ENCODE measurements at regions not wholly inside any gene's neighbourhood (a gene's known extent, or its start where the extent isn't known, plus 50 kb on each side); places are given as distances from the start of the nearest gene placed in this dataset.

GRCh38 chr12:126361804-126362203, 1296.6 kb downstream of the AACS start:
- no peaks in the 10 kb centered on the region for H4K20me1 ChIP-seq (ENCODE audit: insufficient read depth, low read length)
- no peak for TF ChIP-seq EZH2phosphoT487 (IDR thresholded peaks at IDR 0.05; ENCODE audit: borderline replicate concordance, low read depth, low read length)
- no peak for TF ChIP-seq CTCF (conservative IDR thresholded peaks at IDR 0.05; ENCODE audit: low read length)
- no TSS peak for BruUV-seq (replicated peaks)
- H2AFZ ChIP-seq (ENCODE audit: low read length) = no peak overlapping the region
- no peaks in the 10 kb centered on the region for H3K9me2 ChIP-seq (ENCODE audit: insufficient read depth, low read length)
- intact Hi-C loops (cut with micrococcal nuclease; ENCODE audit: unreplicated experiment) = no loop called here
- no peaks in the 10 kb centered on the region for H3K79me2 ChIP-seq (ENCODE audit: insufficient read depth, low read depth, low read length)
- ChIA-PET CTCF (ENCODE audit: unreplicated experiment) (no interaction called here), POLR2A (no interaction called here)
- no peak overlapping the region for H3K4me2 ChIP-seq (ENCODE audit: low read length)
- H3K27ac ChIP-seq (ENCODE audit: low read depth, low read length, poor library complexity, severe bottlenecking) = no peak overlapping the region
- H3K36me3 ChIP-seq (ENCODE audit: insufficient read depth, low read length) = no peaks in the 10 kb centered on the region
- H3K4me1 ChIP-seq (ENCODE audit: insufficient read depth, low read length, poor library complexity, severe bottlenecking) = no peaks in the 10 kb centered on the region
- H3K4me3 ChIP-seq (ENCODE audit: low read depth, low read length, poor library complexity, severe bottlenecking) = no peak overlapping the region
- DNase-seq (ENCODE audit: low spot score) = no peak
- no peaks in the 10 kb centered on the region; the same call in 1 of the 2 replicates for H3K9me3 ChIP-seq (ENCODE audit: low read length)

GRCh38 chr12:126362493-126362892, 1297.3 kb downstream of the AACS start:
- no peak overlapping the region for H3K4me2 ChIP-seq (ENCODE audit: low read length)
- no peaks in the 10 kb centered on the region for H3K36me3 ChIP-seq (ENCODE audit: insufficient read depth, low read length)
- no peak for DNase-seq (ENCODE audit: low spot score)
- BruUV-seq (replicated peaks) = no TSS peak
- no peaks in the 10 kb centered on the region for H3K79me2 ChIP-seq (ENCODE audit: insufficient read depth, low read depth, low read length)
- H3K27ac ChIP-seq (ENCODE audit: low read depth, low read length, poor library complexity, severe bottlenecking) = no peak overlapping the region
- no peaks in the 10 kb centered on the region for H3K9me2 ChIP-seq (ENCODE audit: insufficient read depth, low read length)
- H3K4me1 ChIP-seq (ENCODE audit: insufficient read depth, low read length, poor library complexity, severe bottlenecking) = no peaks in the 10 kb centered on the region
- H2AFZ ChIP-seq (ENCODE audit: low read length) = no peak overlapping the region
- H4K20me1 ChIP-seq (ENCODE audit: insufficient read depth, low read length) = no peaks in the 10 kb centered on the region
- no peak overlapping the region for H3K4me3 ChIP-seq (ENCODE audit: low read depth, low read length, poor library complexity, severe bottlenecking)
- intact Hi-C loops (cut with micrococcal nuclease; ENCODE audit: unreplicated experiment) = no loop called here
- no peaks in the 10 kb centered on the region; the same call in 1 of the 2 replicates for H3K9me3 ChIP-seq (ENCODE audit: low read length)
- TF ChIP-seq CTCF (conservative IDR thresholded peaks at IDR 0.05; ENCODE audit: low read length) (no peak), EZH2phosphoT487 (IDR thresholded peaks at IDR 0.05; ENCODE audit: borderline replicate concordance, low read depth, low read length) (no peak)
- POLR2A ChIA-PET = no interaction called here
- CTCF ChIA-PET (ENCODE audit: unreplicated experiment) = no interaction called here

DNA sequence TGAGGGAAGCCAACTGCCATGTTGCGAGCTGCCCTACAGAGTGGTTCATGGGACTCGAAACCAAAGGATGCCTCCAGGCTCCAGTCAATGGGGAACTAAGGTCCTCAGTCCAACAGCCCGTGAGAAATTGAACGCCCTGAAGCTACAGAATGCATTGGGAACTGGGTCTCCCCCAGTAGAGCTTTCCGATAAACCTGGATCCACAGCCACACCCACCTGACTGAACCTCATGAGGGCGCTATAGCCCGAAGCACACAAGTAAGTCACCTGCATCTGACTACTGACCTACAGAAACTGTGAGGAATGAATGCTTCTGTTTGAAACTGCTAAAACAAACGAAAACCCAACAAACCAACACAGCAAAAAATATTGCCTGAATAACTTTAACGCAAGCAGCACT, 1297.7 kb downstream of the AACS start:
- Histone ChIP-seq H3K36me3 (ENCODE audit: insufficient read depth, low read length) (no peaks in the 10 kb centered on the region), H3K9me2 (ENCODE audit: insufficient read depth, low read length) (no peaks in the 10 kb centered on the region), H2AFZ (ENCODE audit: low read length) (no peak overlapping the region), H3K9me3 (ENCODE audit: low read length) (no peaks in the 10 kb centered on the region; the same call in 1 of the 2 replicates), H4K20me1 (ENCODE audit: insufficient read depth, low read length) (no peaks in the 10 kb centered on the region), H3K4me2 (ENCODE audit: low read length) (no peak overlapping the region), H3K4me1 (ENCODE audit: insufficient read depth, low read length, poor library complexity, severe bottlenecking) (no peaks in the 10 kb centered on the region), H3K79me2 (ENCODE audit: insufficient read depth, low read depth, low read length) (no peaks in the 10 kb centered on the region), H3K27ac (ENCODE audit: low read depth, low read length, poor library complexity, severe bottlenecking) (no peak overlapping the region), H3K4me3 (ENCODE audit: low read depth, low read length, poor library complexity, severe bottlenecking) (no peak overlapping the region)
- DNase-seq (ENCODE audit: low spot score) = no peak
- ChIA-PET POLR2A (no interaction called here), CTCF (ENCODE audit: unreplicated experiment) (no interaction called here)
- TF ChIP-seq CTCF (conservative IDR thresholded peaks at IDR 0.05; ENCODE audit: low read length) = no peak
- no peak for TF ChIP-seq EZH2phosphoT487 (IDR thresholded peaks at IDR 0.05; ENCODE audit: borderline replicate concordance, low read depth, low read length)
- intact Hi-C loops (cut with micrococcal nuclease; ENCODE audit: unreplicated experiment) = no loop called here
- BruUV-seq (replicated peaks) = no TSS peak
